ENCODE measurements at regions not wholly inside any gene's neighbourhood (a gene's known extent, or its start where the extent isn't known, plus 50 kb on each side); places are given as distances from the start of the nearest gene placed in this dataset.

DNA sequence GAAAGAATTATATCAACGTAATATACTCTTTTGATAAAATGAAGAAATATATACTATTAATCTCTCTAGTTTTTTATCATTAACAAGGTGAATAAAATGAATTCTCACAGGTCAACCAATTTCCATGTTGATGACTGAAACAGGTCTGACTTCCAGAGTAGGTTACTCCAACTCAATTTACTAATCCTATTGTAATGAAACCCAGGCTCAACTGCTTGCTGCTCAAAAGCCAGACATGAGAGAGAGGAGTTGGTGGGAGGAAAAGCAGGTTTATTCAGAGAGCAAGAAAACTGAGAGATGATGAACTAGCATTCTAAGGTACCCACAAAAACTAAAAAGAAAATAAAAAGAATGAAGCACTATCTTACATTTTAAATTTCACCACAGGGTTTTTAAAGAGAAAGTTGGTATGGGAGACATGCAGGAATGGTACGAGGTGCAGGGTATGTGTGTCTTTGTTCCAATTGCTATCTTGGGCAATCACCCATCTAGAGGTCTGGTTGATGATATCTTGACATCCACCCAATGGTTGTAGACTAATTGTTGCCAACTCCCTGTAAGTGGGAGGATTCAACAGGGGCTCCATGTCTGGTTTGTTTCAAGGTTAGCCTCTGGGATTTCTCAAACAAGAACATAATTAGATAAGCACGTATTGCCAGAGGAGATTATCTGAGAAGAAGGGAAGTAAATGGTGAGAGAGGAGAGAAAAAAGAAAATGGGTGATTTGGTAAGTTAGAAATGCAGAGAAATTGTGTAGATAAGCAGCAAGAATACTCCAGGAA lies 471.4 kb upstream of the REG3G start:
- H3K27ac Mint-ChIP-seq (ENCODE audit: unreplicated experiment), result no peak overlapping the region
- H3K4me1 ChIP-seq, result no peaks in the 10 kb centered on the region
- TF ChIP-seq, protein P1, sequence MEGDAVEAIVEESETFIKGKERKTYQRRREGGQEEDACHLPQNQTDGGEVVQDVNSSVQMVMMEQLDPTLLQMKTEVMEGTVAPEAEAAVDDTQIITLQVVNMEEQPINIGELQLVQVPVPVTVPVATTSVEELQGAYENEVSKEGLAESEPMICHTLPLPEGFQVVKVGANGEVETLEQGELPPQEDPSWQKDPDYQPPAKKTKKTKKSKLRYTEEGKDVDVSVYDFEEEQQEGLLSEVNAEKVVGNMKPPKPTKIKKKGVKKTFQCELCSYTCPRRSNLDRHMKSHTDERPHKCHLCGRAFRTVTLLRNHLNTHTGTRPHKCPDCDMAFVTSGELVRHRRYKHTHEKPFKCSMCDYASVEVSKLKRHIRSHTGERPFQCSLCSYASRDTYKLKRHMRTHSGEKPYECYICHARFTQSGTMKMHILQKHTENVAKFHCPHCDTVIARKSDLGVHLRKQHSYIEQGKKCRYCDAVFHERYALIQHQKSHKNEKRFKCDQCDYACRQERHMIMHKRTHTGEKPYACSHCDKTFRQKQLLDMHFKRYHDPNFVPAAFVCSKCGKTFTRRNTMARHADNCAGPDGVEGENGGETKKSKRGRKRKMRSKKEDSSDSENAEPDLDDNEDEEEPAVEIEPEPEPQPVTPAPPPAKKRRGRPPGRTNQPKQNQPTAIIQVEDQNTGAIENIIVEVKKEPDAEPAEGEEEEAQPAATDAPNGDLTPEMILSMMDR (IDR thresholded peaks at IDR 0.05; ENCODE audit: insufficient read depth in 1 of 2, low read depth in 1 of 2, low read length in 1 of 2, severe bottlenecking in 1 of 2, unreplicated experiment in 1 of 2), result no peak
- no peaks in the 10 kb centered on the region for H3K4me1 Mint-ChIP-seq (ENCODE audit: low read depth, unreplicated experiment)
- CTCF ChIA-PET, result no interaction called here
- H3K9me3 ChIP-seq, result no peaks in the 10 kb centered on the region
- H3K4me3 Mint-ChIP-seq (ENCODE audit: unreplicated experiment), result no peak overlapping the region
- no peaks in the 10 kb centered on the region for H3K36me3 Mint-ChIP-seq (ENCODE audit: insufficient read depth, unreplicated experiment)
- peaks cover 5% of the 10 kb centered on the region for H3K27me3 Mint-ChIP-seq (ENCODE audit: insufficient read depth, unreplicated experiment)
- intact Hi-C loops (cut with micrococcal nuclease; ENCODE audit: unreplicated experiment), result no loop called here
- DNase-seq, result no peak
- H3K36me3 ChIP-seq (ENCODE audit: control insufficient read depth, insufficient read depth, low read length), result no peaks in the 10 kb centered on the region
- H3K4me3 ChIP-seq (ENCODE audit: low read depth, low read length), result no peak overlapping the region
- no TSS peak for BruUV-seq (replicated peaks)
- POLR2A ChIA-PET, result no interaction called here
- H3K27me3 ChIP-seq (replicated peaks; ENCODE audit: control insufficient read depth, insufficient read depth, low read length), result no peaks in the 10 kb centered on the region
- H3K9me3 Mint-ChIP-seq (ENCODE audit: unreplicated experiment), result peaks cover 15% of the 10 kb centered on the region

DNA sequence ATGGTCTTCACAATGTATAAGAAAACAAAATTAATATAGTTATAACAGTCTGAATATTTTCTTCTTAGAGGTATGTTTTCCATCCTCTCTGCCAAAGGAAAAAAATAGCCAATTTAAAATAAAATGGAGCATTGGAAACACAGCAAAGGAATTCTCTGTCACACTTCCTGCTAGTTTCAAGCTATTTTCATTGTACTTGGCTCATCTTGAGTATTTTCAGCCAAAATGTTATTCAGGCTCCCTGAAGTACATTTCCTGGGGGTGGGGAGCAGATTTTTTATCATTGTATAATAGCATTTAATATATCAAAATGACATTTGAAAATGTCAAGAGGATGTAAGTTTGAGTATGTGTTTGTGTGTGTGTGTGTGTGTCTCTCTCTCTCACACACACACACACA lies 463.6 kb upstream of the REG3G start:
- Mint-ChIP-seq H3K27me3 (ENCODE audit: insufficient read depth, unreplicated experiment) (peaks cover 3% of the 10 kb centered on the region), H3K4me1 (ENCODE audit: low read depth, unreplicated experiment) (no peaks in the 10 kb centered on the region), H3K36me3 (ENCODE audit: insufficient read depth, unreplicated experiment) (no peaks in the 10 kb centered on the region), H3K9me3 (ENCODE audit: unreplicated experiment) (no peaks in the 10 kb centered on the region), H3K27ac (ENCODE audit: unreplicated experiment) (no peak overlapping the region), H3K4me3 (ENCODE audit: unreplicated experiment) (no peak overlapping the region)
- BruUV-seq (replicated peaks), result no TSS peak
- Histone ChIP-seq H3K36me3 (ENCODE audit: control insufficient read depth, insufficient read depth, low read length) (no peaks in the 10 kb centered on the region), H3K4me1 (0 out of 2 replicates have a peak, but pooled peaks cover 3% of the 10 kb centered on the region), H3K4me3 (ENCODE audit: low read depth, low read length) (no peak overlapping the region), H3K9me3 (no peaks in the 10 kb centered on the region), H3K27me3 (replicated peaks; ENCODE audit: control insufficient read depth, insufficient read depth, low read length) (no peaks in the 10 kb centered on the region)
- intact Hi-C loops (cut with micrococcal nuclease; ENCODE audit: unreplicated experiment), result no loop called here
- TF ChIP-seq, protein P1 (IDR thresholded peaks at IDR 0.05; ENCODE audit: insufficient read depth in 1 of 2, low read depth in 1 of 2, low read length in 1 of 2, severe bottlenecking in 1 of 2, unreplicated experiment in 1 of 2), result no peak
- no peak for DNase-seq
- ChIA-PET CTCF (no interaction called here), POLR2A (no interaction called here)

DNA sequence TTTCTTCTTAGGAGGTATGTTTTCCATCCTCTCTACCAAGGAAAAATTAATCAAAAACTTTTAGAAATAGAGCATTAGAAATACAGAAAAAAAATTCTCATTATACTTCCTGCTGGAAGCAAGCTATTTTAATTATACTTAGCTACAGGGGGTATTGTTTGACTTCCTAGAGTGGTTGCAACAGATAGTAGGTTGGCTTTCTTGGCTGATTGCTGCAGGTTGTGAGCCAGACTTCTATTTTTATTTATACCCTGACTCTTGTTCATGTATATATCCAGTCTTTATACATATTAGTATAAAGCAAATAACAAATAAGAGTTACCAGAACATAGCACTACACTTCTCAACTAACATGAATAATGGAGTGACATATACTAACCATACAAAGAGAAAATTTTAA lies 460.8 kb upstream of the REG3G start:
- intact Hi-C loops (cut with micrococcal nuclease; ENCODE audit: unreplicated experiment), result no loop called here
- POLR2A ChIA-PET, result no interaction called here
- Histone ChIP-seq H3K4me3 (ENCODE audit: low read depth, low read length) (no peak overlapping the region), H3K27me3 (replicated peaks; ENCODE audit: control insufficient read depth, insufficient read depth, low read length) (no peaks in the 10 kb centered on the region), H3K4me1 (0 out of 2 replicates have a peak, but pooled peaks cover 3% of the 10 kb centered on the region), H3K9me3 (no peaks in the 10 kb centered on the region), H3K36me3 (ENCODE audit: control insufficient read depth, insufficient read depth, low read length) (no peaks in the 10 kb centered on the region)
- no peaks in the 10 kb centered on the region for H3K36me3 Mint-ChIP-seq (ENCODE audit: insufficient read depth, unreplicated experiment)
- no peaks in the 10 kb centered on the region for H3K9me3 Mint-ChIP-seq (ENCODE audit: unreplicated experiment)
- no TSS peak for BruUV-seq (replicated peaks)
- TF ChIP-seq, protein P1 (IDR thresholded peaks at IDR 0.05; ENCODE audit: insufficient read depth in 1 of 2, low read depth in 1 of 2, low read length in 1 of 2, severe bottlenecking in 1 of 2, unreplicated experiment in 1 of 2), result no peak
- CTCF ChIA-PET, result no interaction called here
- H3K4me1 Mint-ChIP-seq (ENCODE audit: low read depth, unreplicated experiment), result no peaks in the 10 kb centered on the region
- peaks cover 3% of the 10 kb centered on the region for H3K27me3 Mint-ChIP-seq (ENCODE audit: insufficient read depth, unreplicated experiment)
- no peak for DNase-seq
- H3K4me3 Mint-ChIP-seq (ENCODE audit: unreplicated experiment), result no peak overlapping the region
- H3K27ac Mint-ChIP-seq (ENCODE audit: unreplicated experiment), result no peak overlapping the region
